ENCODE measurements at regions not wholly inside any gene's neighbourhood (a gene's known extent, or its start where the extent isn't known, plus 50 kb on each side); places are given as distances from the start of the nearest gene placed in this dataset.

- TF ChIP-seq, protein P1, sequence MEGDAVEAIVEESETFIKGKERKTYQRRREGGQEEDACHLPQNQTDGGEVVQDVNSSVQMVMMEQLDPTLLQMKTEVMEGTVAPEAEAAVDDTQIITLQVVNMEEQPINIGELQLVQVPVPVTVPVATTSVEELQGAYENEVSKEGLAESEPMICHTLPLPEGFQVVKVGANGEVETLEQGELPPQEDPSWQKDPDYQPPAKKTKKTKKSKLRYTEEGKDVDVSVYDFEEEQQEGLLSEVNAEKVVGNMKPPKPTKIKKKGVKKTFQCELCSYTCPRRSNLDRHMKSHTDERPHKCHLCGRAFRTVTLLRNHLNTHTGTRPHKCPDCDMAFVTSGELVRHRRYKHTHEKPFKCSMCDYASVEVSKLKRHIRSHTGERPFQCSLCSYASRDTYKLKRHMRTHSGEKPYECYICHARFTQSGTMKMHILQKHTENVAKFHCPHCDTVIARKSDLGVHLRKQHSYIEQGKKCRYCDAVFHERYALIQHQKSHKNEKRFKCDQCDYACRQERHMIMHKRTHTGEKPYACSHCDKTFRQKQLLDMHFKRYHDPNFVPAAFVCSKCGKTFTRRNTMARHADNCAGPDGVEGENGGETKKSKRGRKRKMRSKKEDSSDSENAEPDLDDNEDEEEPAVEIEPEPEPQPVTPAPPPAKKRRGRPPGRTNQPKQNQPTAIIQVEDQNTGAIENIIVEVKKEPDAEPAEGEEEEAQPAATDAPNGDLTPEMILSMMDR (conservative IDR thresholded peaks at IDR 0.05) = no peak
- TF ChIP-seq EZH2 (IDR thresholded peaks at IDR 0.05; ENCODE audit: low read depth) = no peak
Measured at GRCh38 chr7:52752891-52753290, 282.5 kb upstream of the POM121L12 start.
